Coronary artery (tissue), 2 donors: ENCODE measurements at regions not wholly inside any gene's neighbourhood (a gene's known extent, or its start where the extent isn't known, plus 50 kb on each side); places are given as distances from the start of the nearest gene placed in this dataset.
"Not testable (repeated sequence)": the region's sequence is repeated elsewhere in the genome, so short reads cannot be mapped to it uniquely, and the experiment has no call there.

ENCODE experiments used
- DNase-seq: peaks from one replicate; pipeline ENCODE4 v3.0.0-alpha.2; 2017; ENCODE audit warnings: low spot score
- H3K27ac ChIP-seq, 2 donors: fragments of 200-600 bp; sonication (generic); one replicate each; pipeline ENCODE4 v1.5.1; 2016 to 2019
- H3K4me3 ChIP-seq: fragments of 200-600 bp; sonication (generic); 2 replicates; pipeline ENCODE4 v1.5.1; 2016; ENCODE audit warnings: mild to moderate bottlenecking, moderate library complexity
- TF ChIP-seq, protein P1 (sequence below): fragments of 200-600 bp; sonication (generic); IDR thresholded peaks from one replicate; pipeline ENCODE4 v1.5.1; 2019; ENCODE audit warnings: antibody characterized with exemption

DNA sequence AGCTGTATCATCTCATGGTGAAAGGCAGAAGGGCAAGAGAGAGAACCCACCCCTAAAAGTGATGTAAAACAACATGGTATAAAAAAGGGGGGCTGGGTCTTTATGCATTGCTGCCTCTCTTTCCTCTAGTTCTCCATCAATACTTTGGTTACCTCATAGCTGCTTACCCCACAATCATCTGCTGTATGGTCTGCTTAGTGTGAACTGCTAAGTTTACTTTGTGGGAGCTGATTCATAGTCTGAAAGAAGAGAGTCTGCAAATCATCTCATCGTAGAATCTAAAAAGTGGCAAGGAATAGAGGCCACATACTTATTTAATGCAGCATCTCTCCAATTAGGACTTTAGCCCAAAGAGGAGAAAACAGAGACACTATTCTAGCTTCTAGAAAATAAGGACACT is 546.8 kb downstream of the GBE1 start:
- Histone ChIP-seq H3K4me3 (no peak overlapping the region), H3K27ac (no peak overlapping the region)
- no peak for DNase-seq
- TF ChIP-seq, protein P1, sequence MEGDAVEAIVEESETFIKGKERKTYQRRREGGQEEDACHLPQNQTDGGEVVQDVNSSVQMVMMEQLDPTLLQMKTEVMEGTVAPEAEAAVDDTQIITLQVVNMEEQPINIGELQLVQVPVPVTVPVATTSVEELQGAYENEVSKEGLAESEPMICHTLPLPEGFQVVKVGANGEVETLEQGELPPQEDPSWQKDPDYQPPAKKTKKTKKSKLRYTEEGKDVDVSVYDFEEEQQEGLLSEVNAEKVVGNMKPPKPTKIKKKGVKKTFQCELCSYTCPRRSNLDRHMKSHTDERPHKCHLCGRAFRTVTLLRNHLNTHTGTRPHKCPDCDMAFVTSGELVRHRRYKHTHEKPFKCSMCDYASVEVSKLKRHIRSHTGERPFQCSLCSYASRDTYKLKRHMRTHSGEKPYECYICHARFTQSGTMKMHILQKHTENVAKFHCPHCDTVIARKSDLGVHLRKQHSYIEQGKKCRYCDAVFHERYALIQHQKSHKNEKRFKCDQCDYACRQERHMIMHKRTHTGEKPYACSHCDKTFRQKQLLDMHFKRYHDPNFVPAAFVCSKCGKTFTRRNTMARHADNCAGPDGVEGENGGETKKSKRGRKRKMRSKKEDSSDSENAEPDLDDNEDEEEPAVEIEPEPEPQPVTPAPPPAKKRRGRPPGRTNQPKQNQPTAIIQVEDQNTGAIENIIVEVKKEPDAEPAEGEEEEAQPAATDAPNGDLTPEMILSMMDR, result no peak

DNA sequence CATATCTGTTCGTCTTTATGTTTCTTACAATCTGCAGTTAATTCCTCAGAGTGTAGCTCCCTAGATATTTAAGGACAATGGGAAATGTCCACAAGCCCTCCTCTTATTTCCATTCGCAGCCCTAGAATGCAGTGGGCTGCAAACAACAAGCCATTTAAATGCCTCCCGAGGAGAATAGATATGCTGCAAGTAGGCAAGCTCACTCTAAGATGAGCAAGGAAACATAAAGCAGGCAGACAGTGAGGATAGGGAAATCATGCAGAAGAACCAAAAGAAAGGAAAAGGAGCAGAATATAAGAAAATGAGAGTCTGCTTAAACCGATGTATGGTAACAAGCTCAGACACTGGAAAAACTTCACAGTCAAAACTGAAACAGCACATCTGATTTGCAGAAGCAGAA is 561.9 kb downstream of the GBE1 start:
- no peak overlapping the region for H3K4me3 ChIP-seq
- H3K27ac ChIP-seq, result no peak overlapping the region
- no peak for DNase-seq
- TF ChIP-seq, protein P1, result no peak

DNA sequence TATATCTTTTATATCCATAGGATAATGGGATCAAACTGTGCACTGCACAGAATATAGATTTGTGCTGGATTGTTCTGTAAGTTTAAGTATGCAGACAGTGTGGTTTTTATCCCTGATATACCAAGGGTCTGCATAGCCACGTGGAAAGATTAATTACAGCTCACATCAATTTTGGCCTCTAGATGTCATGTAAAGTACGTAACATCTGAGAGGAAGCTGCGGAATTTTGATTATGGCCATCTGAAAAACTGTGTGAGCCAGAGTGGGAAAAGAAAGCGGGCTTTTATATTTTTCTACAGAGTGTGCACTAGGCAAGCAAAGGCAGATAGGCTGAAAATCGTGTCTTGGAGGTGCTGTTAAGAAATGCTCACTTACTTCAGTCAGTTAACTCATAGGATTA is 562.7 kb downstream of the GBE1 start:
- H3K27ac ChIP-seq, result no peak overlapping the region
- TF ChIP-seq, protein P1, result no peak
- no peak for DNase-seq
- no peak overlapping the region for H3K4me3 ChIP-seq

DNA sequence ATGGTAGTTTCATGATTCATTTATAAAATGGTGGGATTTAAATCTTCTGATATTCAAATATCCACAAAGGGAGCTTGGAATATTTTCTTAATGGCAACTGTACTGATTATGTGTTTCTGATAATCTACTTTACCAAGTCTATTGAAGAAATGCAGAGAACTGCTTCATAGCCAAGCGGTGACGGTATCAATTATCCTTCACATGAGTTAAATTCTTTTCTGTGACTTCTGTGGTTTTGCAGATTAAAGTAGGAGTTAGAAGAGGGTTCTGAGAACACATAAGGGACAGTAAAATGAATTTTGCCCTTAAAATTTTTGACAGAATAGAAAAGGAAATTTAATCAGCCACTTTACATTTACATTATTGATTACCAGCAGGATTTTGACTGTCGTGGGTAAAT is 563.2 kb downstream of the GBE1 start:
- DNase-seq, result no peak
- Histone ChIP-seq H3K27ac (no peak overlapping the region), H3K4me3 (no peak overlapping the region)
- TF ChIP-seq, protein P1, result no peak

DNA sequence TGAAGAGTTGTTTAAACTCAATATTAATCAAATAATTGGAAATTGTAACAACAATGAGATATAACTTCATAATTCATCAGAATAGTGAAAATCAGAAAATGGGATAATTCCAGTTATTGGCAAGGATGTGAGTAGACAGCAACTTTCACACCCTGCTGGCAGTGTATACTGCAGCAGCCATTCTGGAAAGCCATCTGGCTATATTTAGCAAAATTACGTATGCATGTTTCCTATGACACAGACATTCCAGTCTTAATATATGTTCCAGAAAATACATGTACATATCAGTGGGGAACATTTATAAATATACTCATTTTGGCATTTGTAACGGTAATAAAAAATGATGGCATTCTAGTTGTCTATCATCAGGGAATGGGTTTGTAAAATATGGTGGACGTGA is 564.1 kb downstream of the GBE1 start:
- H3K27ac ChIP-seq, result no peak overlapping the region
- DNase-seq, result no peak
- H3K4me3 ChIP-seq, result no peak overlapping the region
- TF ChIP-seq, protein P1, result no peak

DNA sequence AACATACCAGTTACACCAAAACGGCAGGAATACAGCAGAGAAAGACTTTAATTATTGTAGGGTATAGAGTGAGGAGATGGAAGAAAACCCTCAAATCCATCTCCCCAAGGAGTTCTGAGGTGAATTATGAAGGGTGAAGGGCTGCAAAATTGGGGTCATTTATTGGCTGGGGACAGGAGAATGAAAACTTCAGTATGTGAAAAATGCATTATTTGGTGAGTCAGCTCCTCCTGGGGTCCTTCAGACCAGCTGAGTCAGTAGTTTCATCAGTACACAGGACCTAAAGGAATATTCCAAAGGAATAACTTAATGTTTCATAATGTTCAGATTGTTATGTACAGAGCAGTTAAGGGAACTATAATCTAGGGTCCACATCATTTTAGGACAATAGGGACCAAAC is 566.0 kb downstream of the GBE1 start:
- no peak overlapping the region for H3K4me3 ChIP-seq
- no peak overlapping the region for H3K27ac ChIP-seq
- TF ChIP-seq, protein P1, result no peak
- no peak for DNase-seq

DNA sequence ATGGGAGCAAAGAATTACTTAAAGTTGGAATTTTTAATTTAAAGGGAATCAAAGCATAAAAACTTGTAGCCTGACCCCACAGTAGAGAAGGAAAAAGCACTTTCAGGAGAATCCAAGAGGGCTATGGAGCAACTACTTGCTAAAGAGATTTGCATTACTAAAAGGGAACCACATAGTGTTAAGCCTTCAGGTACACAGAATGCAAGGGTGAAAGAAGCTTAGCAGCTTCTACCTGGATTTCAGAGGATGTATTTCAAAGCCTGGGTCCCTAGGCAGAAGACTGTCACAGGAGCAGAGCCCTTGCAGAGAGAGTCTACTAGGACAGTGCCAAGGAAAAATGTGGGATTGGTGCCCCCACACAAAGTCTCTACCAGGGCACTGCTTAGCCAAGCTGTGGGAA is 575.0 kb downstream of the GBE1 start:
- no peak for DNase-seq
- Histone ChIP-seq H3K27ac (no peak overlapping the region), H3K4me3 (no peak overlapping the region)
- TF ChIP-seq, protein P1, result no peak

DNA sequence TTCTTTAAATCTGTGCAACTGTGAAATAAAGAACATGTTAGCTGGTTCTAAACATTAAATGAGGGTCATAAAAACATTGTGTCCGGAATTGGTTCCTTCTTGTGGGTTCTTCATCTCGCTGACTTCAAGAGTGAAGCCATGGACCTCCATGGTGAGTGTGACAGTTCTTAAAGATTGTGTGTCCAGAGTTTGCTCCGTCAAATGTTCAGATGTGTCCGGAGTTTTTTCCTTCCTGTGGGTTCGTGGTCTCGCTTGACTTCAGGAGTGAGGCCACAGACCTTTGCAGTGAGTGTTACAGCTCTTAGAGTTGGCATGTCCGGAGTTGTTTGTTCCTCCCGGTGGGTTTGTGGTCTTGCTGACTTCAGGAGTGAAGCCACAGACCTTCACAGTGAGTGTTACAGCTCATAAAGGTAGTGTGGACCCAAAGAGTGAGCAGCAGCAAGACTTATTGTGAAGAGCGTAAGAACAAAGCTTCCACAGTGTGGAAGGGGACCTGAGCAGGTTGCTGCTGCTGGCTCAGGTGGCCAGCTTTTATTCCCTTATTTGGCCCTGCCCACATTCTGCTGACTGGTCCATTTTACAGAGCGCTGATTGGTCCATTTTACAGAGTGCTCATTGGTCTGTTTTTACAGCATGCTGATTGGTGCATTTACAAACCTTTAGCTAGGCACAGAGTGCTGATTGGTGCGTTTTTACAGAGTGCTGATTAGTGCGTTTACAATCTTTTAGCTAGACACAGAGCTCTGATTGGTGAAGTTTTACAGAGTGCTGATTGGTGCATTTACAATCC is 579.2 kb downstream of the GBE1 start:
- not testable (repeated sequence) for H3K27ac ChIP-seq, H3K4me3 ChIP-seq, DNase-seq
